HG03558 (cell line): ENCODE measurements at regions not wholly inside any gene's neighbourhood (a gene's known extent, or its start where the extent isn't known, plus 50 kb on each side); places are given as distances from the start of the nearest gene placed in this dataset.
"Not testable (repeated sequence)": the region's sequence is repeated elsewhere in the genome, so short reads cannot be mapped to it uniquely, and the experiment has no call there.

Source experiments
- ATAC-seq: cut with Tn5 transposase; IDR thresholded peaks from one replicate; pipeline ENCODE4 v1.9.1; 2021; ENCODE audit warnings: moderate number of reproducible peaks; ENCODE audit not compliant: unreplicated experiment; ENCODE audit errors: extremely low read depth

DNA sequence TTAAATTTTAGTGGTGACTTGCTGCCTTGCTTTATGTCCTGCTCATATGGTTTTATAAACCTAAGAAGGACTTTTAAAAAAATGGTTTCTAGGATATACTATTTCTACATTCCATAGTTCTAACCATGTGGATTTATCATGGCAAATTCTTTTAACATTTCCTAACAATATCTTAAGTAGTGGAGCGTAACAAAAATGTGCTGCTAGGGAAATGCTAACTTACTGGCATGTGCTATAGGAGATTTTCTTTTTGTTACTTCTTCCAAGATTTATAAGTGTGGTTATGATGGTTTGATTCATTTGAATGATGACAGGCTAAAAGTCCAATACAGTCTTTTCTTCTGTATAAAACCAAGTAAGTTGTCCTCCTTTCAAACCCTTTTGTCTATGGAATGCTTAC, 713.7 kb downstream of the SLITRK1 start:
- ATAC-seq: no peak

DNA sequence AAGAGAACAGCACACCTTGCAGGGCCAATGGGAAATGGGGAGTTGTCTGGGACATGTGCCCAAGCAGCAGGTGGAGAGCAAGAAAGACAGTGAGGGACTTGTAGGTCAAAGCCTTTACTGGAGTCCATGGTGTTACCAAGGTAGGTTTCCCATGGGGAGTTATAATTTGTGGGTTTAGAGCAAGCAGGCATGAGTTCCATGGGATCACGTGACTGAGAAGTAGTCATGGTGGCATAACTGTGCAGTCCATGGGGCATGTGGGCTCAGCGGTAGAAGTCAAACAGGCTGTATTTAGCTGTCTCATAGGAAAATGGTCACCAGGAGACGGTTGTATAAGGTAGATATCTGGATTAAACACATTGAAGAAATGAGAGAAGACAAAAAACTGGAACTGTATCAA, 715.1 kb downstream of the SLITRK1 start:
- ATAC-seq: no peak

DNA sequence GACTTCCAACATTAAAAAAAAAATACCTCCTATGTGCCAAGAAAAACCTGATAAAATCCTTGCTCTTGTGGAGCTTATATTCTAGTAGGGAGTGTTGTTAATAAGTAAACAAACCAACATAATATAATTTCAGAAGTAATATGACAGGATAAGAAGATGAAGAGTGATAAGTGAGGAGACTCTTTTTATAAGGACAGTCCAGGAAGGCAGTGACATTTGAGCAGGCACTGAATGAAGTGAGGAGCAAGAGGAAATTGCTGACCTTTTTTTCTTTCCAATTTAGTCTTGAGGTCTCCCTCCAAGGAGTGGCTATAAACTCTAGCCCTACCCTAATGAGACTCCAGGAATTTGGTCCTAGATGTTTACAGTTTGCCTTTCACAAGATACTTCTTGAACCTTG, 715.7 kb downstream of the SLITRK1 start:
- ATAC-seq: no peak

DNA sequence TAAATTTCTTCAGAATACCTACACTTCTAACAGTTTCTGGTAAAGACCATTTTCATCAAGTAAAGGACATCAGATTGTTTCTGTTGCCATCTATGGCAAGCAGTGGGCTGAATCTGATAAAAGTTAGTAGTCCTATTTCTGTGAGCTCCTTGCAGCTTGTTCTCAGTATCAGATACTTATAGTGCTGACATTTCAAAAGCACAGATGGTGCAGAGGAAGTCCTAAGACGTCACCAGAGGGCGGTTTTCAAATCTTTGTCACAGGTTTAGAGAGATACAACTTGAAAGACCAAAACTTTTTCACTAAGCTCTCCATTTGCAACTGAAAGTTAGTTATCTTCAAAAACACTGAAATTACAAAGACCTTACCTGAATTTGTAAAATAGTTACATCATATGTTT, 719.8 kb downstream of the SLITRK1 start:
- ATAC-seq: no peak

DNA sequence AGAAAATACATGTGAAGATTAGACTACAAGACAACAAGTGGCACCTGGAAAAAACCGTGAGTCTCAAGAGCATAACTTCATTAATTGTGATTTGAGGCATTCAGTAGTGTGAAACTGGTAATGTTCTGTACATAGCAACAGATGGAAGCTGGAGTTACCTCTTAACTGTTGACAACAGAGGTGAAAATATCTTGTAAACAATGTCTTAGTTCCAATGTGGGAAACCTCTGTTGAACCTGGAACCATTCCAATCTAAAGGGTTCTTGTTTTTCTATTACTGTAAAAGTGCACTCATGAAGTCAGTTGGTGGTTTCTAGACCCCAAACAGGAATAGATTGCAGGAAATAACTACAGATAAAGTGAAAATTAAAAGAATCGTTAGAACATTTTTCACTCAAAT, 728.4 kb downstream of the SLITRK1 start:
- no peak for ATAC-seq

DNA sequence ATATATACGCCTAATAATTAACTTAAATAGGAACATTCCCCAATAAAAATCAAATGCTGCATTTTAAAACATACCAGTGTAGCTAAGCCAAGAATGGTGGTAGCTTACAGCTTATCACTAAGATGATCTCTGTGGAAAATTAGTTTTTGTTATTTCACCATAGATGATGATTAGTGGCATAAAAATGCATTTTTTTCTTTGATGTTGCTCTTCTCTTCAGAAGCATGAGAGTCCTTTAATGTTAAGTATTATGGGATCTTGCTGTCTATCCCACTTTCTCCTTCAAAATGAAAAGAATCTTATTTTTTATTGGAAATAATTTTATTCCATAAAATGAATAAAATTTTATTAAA, 731.0 kb downstream of the SLITRK1 start:
- ATAC-seq: no peak

DNA sequence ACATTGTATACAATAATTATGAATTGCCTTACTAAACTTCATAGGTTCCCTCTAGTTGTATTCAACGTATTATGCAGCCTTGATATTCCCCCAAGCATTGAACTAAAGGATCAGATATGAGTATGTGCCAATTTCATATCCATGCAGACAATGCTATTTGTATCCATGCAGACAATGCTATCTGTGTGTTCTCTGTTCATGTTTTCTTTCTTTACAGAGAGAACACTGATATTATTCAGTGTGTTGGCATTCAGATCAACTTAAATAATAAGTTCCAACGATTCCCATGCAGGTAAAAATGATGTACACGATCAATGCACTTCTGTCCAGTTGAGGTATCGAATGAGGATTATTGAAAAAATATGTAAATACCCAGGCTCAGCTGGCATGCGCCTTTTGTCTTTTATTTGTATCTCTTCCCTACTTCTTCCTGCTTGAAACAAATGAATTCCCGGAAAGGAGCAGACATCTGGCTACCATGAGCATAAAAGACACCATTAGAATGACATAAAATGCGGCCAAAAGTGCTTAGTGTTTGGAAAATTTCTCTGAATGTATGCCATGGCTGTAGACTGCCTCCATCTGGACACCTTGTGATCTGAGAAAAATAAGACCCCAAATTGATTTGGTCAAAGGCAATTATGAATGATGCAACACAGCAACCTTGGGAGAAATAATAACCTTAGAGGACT, 731.5 kb downstream of the SLITRK1 start:
- ATAC-seq: no peak

DNA sequence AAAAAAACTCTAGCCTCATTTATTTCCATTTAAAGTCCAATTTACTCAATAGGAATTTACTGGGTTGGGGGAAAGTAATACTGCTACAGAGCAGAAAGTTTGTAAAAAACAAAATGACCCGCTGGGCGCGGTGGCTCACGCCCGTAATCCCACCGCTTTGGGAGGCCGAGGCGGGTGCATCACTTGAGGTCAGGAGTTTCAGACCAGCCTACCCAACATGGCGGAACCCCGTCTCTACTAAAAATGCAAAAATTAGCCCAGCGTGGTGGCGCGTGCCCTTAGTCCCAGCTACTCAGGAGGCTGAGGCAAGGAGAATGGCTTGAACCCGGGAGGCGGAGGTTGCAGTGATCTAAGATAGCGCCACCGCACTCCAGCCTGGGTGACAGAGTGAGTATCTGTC, 745.6 kb downstream of the SLITRK1 start:
- ATAC-seq: no peak

DNA sequence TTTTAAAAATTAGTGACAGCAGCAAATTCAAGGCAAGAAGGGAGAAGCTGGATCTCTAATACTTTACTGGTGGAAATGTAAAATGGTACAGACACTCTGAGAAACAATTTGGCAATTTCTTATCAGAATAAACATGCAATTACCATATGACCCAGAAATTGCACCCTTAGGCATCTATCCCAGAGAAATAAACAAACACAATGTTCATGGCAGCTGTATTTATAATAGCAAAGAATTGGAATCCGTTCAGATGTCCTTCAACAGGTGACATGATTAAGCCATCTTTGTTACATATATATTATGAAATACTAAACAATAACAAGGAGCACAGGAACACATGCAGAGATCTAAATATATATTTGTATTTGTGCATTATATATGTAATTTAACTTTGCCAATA, 756.5 kb downstream of the SLITRK1 start:
- no peak for ATAC-seq

DNA sequence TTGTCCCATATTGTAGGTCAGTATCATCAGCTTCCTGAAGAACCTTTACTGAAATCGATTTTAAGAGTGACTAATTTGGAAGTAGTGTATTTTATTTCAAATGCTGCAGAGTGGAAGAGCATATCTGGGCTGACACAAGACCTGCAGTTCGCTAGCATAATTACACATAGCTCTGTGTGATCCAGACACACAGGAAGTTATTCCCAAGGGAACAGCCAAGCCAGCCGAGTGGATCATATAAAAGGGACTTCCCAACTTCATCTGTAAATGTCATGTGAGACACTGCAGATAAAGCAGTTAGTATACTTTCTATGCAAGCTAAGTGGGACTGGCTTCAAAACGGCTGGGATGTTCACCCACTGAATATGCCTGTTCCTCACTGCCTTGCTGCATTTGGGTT, 760.4 kb downstream of the SLITRK1 start:
- ATAC-seq: no peak

DNA sequence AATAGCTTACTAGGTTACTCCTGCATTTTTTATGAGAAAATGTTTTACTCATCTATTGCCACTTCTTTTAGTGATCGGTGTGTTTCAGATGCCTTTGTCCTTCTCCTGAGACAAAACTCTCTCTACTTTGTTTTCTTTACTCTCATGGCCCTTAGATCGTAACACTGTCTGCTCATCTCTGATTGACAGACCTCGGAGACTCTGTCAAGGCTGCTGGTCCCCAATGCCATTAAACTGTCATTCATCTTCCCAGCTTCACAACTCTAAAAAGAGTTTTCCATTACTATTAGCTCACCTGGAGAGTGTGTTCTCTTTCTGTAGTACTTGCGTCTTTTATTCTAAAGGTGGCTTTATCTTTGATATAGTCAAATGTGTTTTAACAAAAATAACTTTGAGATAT, 765.2 kb downstream of the SLITRK1 start:
- ATAC-seq: no peak

DNA sequence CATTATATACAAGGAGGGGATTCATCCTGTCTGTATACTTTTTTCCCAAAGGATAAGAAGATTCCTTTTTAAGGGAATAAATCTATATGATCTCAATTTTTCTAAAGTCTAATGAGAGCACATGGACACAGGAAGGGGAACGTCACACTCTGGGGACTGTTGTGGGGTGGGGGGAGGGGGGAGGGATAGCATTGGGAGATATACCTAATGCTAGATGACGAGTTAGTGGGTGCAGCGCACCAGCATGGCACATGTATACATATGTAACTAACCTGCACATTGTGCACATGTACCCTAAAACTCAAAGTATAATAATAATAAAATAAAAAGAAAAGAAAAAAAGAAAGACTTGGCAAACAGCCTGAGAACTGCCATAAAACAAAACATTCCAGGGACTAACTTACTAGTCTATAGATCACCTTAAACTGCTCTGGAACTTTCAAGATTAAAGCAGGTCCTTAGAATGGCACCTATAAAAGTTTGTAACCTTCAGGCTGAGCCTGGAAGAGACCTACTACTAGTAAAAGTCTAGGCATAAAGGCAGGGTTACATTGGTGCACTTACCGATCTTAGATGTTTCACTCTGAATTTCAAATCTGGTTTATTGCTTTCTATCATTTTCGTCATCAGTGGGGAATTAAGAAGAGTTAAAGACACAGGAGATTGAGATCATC, 780.6 kb downstream of the SLITRK1 start:
- not testable (repeated sequence) for ATAC-seq

DNA sequence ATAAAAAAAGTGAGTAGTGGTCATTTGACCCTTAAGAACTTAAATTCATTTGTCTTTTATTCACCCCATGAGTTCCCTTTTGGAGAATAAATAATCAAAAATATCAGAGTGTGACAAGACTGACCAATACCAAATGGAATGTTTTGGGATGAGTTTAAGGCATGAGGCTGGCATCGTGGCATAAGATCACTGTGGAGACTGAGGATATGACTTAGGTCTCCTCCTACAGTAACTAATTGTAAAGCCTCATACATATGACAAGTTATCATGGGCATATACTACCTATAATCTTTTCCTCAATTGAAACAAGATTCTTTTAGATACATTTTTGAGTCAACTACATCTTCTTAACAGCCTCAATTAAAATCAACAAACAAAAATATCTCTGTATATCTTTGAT, 782.0 kb downstream of the SLITRK1 start:
- ATAC-seq: no peak

DNA sequence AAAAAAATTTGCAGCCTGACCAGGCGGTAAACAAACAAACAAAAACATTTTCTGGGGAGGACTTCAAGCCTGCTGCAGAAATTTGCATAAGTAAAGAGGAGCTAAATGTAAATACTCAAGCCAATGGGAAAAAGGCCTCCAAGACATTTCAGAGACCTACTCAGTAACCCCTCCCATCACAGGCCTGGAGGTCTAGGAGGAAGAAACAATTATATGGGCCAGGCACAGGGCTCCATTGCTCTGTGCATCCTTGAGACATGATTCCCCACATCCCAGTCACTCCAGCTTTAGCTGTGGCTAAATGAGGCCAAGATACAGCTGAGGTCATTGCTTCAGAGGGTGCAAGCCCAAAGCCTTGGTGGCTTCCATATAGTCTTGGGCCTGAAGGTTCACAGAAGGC, 793.4 kb downstream of the SLITRK1 start:
- no peak for ATAC-seq

DNA sequence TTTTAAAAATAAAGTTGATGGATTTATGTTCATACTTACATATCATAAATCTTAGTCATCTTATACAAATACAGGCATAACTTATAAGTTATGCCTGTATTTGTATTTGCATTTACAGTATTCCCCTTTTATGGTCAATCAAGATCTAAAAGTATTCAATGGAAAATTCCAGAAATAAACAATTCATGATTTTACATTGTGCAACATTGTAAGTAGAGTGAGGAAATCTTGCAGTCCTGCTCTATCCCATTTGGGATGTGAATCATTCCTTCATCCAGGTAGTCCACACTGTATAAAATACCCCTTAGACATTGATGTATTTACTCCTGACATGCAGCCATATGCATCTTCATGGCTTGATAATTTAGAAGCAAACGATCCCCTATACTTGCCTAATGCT, 795.3 kb downstream of the SLITRK1 start:
- ATAC-seq: no peak

DNA sequence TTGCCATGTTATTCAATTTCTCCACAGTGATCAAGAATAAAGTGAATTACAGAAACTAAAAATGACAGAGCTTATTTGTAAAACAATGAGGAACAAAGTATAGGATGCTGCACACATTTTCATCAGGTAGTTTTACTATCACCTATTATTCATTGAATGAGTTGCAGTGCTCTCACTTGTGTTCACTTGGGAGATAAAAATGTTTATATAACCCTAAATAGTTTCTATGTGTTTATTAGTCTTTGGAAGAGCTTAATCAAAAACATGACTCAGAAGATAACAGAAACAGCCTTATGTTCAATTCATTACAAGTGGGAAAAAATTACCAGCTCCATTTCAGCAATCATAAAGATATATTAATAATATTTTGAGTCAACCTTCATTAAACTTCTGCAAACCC, 796.2 kb downstream of the SLITRK1 start:
- ATAC-seq: no peak

DNA sequence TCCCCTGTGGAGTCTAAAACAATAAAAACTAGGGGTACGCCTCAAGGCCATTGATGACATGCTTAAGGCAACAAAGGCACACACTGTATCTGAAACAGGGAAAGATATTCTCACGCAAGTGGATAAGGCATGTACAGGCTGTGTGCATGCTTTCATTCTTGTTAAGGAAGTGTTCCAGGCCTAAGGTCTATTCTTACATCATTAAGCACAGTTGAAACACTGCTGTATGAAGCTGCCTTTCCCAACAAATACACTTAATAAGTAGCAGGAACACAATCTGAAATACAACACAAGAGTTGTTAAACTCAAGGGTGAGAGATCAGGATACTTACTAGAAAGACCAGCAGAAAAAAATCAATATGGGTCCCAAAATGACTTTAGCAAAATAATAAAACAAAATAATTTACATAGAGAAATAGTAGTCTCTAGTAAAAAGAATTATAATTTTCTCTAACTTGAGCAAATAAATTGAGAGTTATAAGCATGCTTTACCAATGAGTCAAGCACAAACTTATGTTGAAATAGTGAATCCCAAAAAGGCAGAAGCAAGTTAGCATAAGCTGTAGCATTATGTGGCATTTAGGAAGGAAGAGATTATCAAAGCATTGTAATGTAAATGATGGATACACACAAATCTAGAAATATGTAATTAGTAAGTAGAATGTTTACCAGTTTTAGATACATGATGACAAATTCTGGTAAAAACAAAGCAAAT, 796.9 kb downstream of the SLITRK1 start:
- no peak for ATAC-seq

DNA sequence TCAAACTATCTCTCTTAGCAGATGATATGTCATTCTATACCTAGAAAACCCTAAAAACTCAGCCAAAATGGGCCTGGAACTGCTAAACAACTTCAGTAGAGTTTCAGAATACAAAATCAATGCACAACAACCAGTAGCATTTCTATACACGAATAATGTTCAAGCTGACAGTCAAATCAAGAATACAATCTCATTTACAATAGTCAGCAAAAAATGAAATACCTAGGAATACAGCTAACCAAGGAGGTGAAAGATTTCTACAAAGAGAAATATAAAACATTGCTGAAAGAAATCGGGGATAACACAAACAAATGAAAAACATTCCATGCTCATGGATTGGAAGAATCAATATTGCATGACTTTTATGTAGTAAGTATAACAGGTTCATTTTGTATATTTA, 804.8 kb downstream of the SLITRK1 start:
- ATAC-seq: no peak

DNA sequence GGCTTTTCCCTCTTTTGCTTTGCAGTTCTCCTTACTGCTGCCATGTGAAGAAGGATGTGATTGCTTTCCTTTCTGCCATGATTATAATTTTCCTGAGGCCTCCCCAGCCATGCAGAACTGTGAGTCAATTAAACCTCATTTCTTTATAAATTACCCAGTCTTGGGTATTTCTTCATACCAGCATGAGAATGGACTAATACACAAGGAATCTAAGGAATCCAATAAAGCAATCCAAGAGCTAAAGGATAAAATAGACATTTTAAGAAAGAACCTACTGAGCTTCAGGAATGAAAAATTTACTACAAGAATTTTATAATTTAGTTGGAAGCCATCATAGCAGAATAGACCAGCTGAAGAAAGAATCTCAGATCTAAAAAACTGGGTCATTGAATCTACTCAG, 808.3 kb downstream of the SLITRK1 start:
- ATAC-seq: not testable (repeated sequence)

DNA sequence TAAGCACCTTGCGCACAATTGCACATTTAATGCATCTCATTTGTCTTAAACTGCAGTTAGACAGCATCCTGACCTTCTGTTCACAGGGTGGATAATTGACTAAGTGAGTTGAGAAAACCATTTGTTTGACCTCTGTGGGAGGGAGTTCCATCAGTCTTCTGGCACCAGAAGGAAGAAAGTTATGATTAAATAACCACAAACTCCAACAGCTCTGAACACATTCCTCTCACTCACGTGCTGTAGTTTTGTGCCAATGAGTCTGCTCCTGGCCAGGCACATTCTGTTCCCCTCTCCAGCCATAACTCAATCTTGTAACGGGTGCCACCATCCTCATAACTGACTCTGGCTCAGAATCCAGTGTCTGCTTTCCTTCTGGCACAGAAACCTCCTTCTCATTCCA, 817.2 kb downstream of the SLITRK1 start:
- no peak for ATAC-seq

DNA sequence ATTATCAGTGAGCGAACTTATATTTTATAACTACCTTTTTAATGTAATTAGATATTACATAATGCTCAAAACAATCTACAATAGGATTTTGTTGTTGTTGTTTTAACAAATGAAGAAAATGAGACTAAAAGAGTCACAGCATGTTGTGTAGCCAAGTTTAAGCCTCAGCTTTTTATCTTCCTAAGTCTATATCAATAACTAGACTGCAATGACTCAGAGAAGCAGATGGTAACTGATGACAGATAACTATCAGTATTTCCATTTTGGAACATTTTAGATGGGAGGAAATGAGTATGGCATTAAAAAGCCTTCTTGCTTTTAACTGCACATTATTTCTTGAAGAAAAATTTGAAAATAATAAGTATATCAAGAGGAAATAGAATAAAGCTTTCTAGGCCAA, 825.2 kb downstream of the SLITRK1 start:
- no peak for ATAC-seq

DNA sequence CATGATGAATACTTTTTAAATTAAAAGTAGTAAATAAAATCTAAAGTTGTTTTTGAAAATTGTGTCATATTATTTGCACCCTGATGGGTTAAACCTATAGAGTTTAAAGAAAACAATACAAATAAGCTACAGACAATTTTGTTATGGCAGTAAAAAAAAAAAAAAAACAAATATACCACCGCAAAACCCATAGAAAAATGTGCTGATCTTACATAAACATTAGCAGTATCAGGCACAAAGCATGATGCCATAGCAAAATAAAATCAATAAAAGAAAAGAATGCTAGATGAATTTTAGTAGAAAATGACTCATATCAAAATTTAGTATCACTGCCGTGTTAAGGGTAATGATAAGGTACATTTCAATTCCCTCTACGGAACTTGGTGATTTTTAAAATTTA, 826.0 kb downstream of the SLITRK1 start:
- no peak for ATAC-seq
